Fibroblast of pulmonary artery (primary cell): ENCODE measurements at regions not wholly inside any gene's neighbourhood (a gene's known extent, or its start where the extent isn't known, plus 50 kb on each side); places are given as distances from the start of the nearest gene placed in this dataset.
"Not testable (repeated sequence)": the region's sequence is repeated elsewhere in the genome, so short reads cannot be mapped to it uniquely, and the experiment has no call there.

Experiments used
- DNase-seq: peaks from one replicate; pipeline ENCODE4 v3.0.0-alpha.2; 2010; ENCODE audit warnings: low read depth
- H3K4me3 ChIP-seq: replicated peaks from 2 replicates; pipeline ENCODE4 v1.5.1; 2011; ENCODE audit warnings: low read depth, mild to moderate bottlenecking, control low read depth, low read length, moderate library complexity
- CTCF ChIP-seq: IDR thresholded peaks from 2 replicates; pipeline ENCODE4 v1.5.1; 2011; ENCODE audit warnings: mild to moderate bottlenecking, control low read depth, low read length, inconsistent platforms; ENCODE audit errors: missing control alignments

- TF ChIP-seq CTCF, result no peak
- DNase-seq, result no peak
- no peak overlapping the region for H3K4me3 ChIP-seq
Observed at GRCh38 chr5:12672141-12672540, 767.9 kb upstream of the CTNND2 start.

GRCh38 chr5:12669326-12669725, 765.1 kb upstream of the CTNND2 start:
- no peak overlapping the region for H3K4me3 ChIP-seq
- TF ChIP-seq CTCF, result no peak
- no peak for DNase-seq

GRCh38 chr5:12668564-12668963, 764.3 kb upstream of the CTNND2 start:
- no peak overlapping the region for H3K4me3 ChIP-seq
- no peak for DNase-seq
- no peak for TF ChIP-seq CTCF

- DNase-seq, H3K4me3 ChIP-seq: not testable (repeated sequence)
Observed at GRCh38 chr5:12667818-12668217, 763.6 kb upstream of the CTNND2 start.

- not testable (repeated sequence) for DNase-seq, H3K4me3 ChIP-seq
Observed at GRCh38 chr5:12665772-12666171, 761.5 kb upstream of the CTNND2 start.

- no peak for TF ChIP-seq CTCF
- no peak overlapping the region for H3K4me3 ChIP-seq
Observed at GRCh38 chr5:12662545-12663314, 758.5 kb upstream of the CTNND2 start.

GRCh38 chr5:12661617-12662370, 757.5 kb upstream of the CTNND2 start:
- no peak for TF ChIP-seq CTCF
- no peak for DNase-seq
- no peak overlapping the region for H3K4me3 ChIP-seq

More at GRCh38 chr5:12662545-12663314, 758.5 kb upstream of the CTNND2 start:
- DNase-seq, result no peak

GRCh38 chr5:12660279-12661107, 756.2 kb upstream of the CTNND2 start:
- not testable (repeated sequence) for H3K4me3 ChIP-seq, DNase-seq
